ENCODE measurements at regions not wholly inside any gene's neighbourhood (a gene's known extent, or its start where the extent isn't known, plus 50 kb on each side); places are given as distances from the start of the nearest gene placed in this dataset.

GRCh38 chr2:81937944-81938343 lies 1633.4 kb upstream of the LRRTM1 start:
- Histone ChIP-seq H3K4me3 (ENCODE audit: low read length) (no peak overlapping the region), H3F3A (ENCODE audit: low read length, unreplicated experiment) (no peaks in the 10 kb centered on the region), H3K27ac (ENCODE audit: low read length) (no peak overlapping the region), H3K79me2 (ENCODE audit: low read length) (no peaks in the 10 kb centered on the region), H4K20me1 (ENCODE audit: low read length) (no peaks in the 10 kb centered on the region), H2AFZ (ENCODE audit: low read length) (no peak overlapping the region), H3K4me1 (ENCODE audit: insufficient read depth, low read length) (no peaks in the 10 kb centered on the region), H3K27me3 (ENCODE audit: low read length) (no peaks in the 10 kb centered on the region), H3K36me3 (ENCODE audit: low read depth, low read length) (no peaks in the 10 kb centered on the region), H3K9me3 (ENCODE audit: low read length) (no peaks in the 10 kb centered on the region), H3K4me2 (ENCODE audit: low read length) (no peak overlapping the region), H3K9me2 (replicated peaks; ENCODE audit: low read length) (no peaks in the 10 kb centered on the region), H3K9ac (ENCODE audit: low read length) (no peak overlapping the region)
- TF ChIP-seq EZH2 (IDR thresholded peaks at IDR 0.05; ENCODE audit: low read length, unreplicated experiment) (no peak), EZH2phosphoT487 (IDR thresholded peaks at IDR 0.05; ENCODE audit: borderline replicate concordance, low read length) (no peak), CTCF (conservative IDR thresholded peaks at IDR 0.05; ENCODE audit: low read depth, low read length) (no peak)
- intact Hi-C loops (cut with micrococcal nuclease): no loop called here
- ChIA-PET CTCF (no interaction called here), POLR2A (ENCODE audit: unreplicated experiment) (no interaction called here)
- ATAC-seq (peak; percentile 48), DNase-seq (peak; percentile 18)
- no TSS peak for BruUV-seq (replicated peaks)

DNA sequence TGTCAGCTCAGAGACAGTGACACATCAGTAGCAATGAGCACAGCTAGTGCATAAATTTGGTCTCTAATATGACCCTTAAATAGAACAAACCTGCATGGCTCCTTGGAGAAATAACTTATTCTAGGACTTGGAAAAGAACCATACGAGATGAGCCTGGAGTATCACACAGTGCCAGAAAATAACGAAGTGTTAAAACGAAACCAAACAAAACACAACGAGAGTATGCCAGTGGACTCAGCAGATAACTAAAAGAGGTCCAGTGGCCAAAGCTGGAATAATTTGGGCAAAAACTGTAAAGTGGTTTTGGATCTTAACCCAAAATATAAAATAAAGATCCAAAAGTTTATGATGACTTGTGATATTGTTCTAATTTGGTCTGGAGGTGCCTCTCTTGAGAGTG lies 1599.0 kb upstream of the LRRTM1 start:
- no peak overlapping the region for H3K4me2 ChIP-seq (ENCODE audit: low read length)
- H3K4me3 ChIP-seq (ENCODE audit: low read length): no peak overlapping the region
- DNase-seq: no peak
- no TSS peak for BruUV-seq (replicated peaks)
- no peak overlapping the region for H3K9ac ChIP-seq (ENCODE audit: low read length)
- ChIA-PET CTCF (no interaction called here), POLR2A (ENCODE audit: unreplicated experiment) (no interaction called here)
- no peaks in the 10 kb centered on the region for H3K27me3 ChIP-seq (ENCODE audit: low read length)
- no peak overlapping the region for H2AFZ ChIP-seq (ENCODE audit: low read length)
- TF ChIP-seq EZH2phosphoT487 (IDR thresholded peaks at IDR 0.05; ENCODE audit: borderline replicate concordance, low read length) (no peak), EZH2 (IDR thresholded peaks at IDR 0.05; ENCODE audit: low read length, unreplicated experiment) (no peak), CTCF (conservative IDR thresholded peaks at IDR 0.05; ENCODE audit: low read depth, low read length) (no peak)
- H4K20me1 ChIP-seq (ENCODE audit: low read length): no peaks in the 10 kb centered on the region
- H3K9me2 ChIP-seq (replicated peaks; ENCODE audit: low read length): no peaks in the 10 kb centered on the region
- no peaks in the 10 kb centered on the region for H3K79me2 ChIP-seq (ENCODE audit: low read length)
- intact Hi-C loops (cut with micrococcal nuclease): loop anchor here (5.0 to 10.0 kb wide), 3 partner anchors 119 to 1294 kb away; no protein-coding TSS in a partner anchor
- H3F3A ChIP-seq (ENCODE audit: low read length, unreplicated experiment): no peaks in the 10 kb centered on the region
- ATAC-seq: no peak
- H3K36me3 ChIP-seq (ENCODE audit: low read depth, low read length): no peaks in the 10 kb centered on the region
- no peak overlapping the region for H3K27ac ChIP-seq (ENCODE audit: low read length)
- H3K4me1 ChIP-seq (ENCODE audit: insufficient read depth, low read length): no peaks in the 10 kb centered on the region
- H3K9me3 ChIP-seq (ENCODE audit: low read length): no peaks in the 10 kb centered on the region

- TF ChIP-seq CTCF (conservative IDR thresholded peaks at IDR 0.05; ENCODE audit: low read depth, low read length): peak; percentile 63
- TF ChIP-seq EZH2 (IDR thresholded peaks at IDR 0.05; ENCODE audit: low read length, unreplicated experiment): no peak
- ChIA-PET POLR2A (ENCODE audit: unreplicated experiment) (no interaction called here), CTCF (interaction anchor here (0.5 kb wide), 1 partner anchor 25 kb away, joined by 4 read pairs; no protein-coding TSS in a partner anchor)
- no peak for ATAC-seq
- H3K9ac ChIP-seq (ENCODE audit: low read length): no peak overlapping the region
- H3K4me3 ChIP-seq (ENCODE audit: low read length): no peak overlapping the region
- H3K4me2 ChIP-seq (ENCODE audit: low read length): no peak overlapping the region
- H2AFZ ChIP-seq (ENCODE audit: low read length): no peak overlapping the region
- H3K9me2 ChIP-seq (replicated peaks; ENCODE audit: low read length): no peaks in the 10 kb centered on the region
- no peaks in the 10 kb centered on the region for H3K9me3 ChIP-seq (ENCODE audit: low read length)
- H3K36me3 ChIP-seq (ENCODE audit: low read depth, low read length): no peaks in the 10 kb centered on the region
- intact Hi-C loops (cut with micrococcal nuclease): loop anchor here (5.0 to 10.0 kb wide), 3 partner anchors 121 to 1296 kb away; no protein-coding TSS in a partner anchor
- no TSS peak for BruUV-seq (replicated peaks)
- peak; percentile 54 for DNase-seq
- H3K4me1 ChIP-seq (ENCODE audit: insufficient read depth, low read length): 0 out of 2 replicates have a peak, but pooled peaks cover under 1% of the 10 kb centered on the region
- H3K27ac ChIP-seq (ENCODE audit: low read length): no peak overlapping the region
- H3K27me3 ChIP-seq (ENCODE audit: low read length): no peaks in the 10 kb centered on the region
- no peaks in the 10 kb centered on the region for H3K79me2 ChIP-seq (ENCODE audit: low read length)
- no peaks in the 10 kb centered on the region for H3F3A ChIP-seq (ENCODE audit: low read length, unreplicated experiment)
- no peaks in the 10 kb centered on the region for H4K20me1 ChIP-seq (ENCODE audit: low read length)
Measured at GRCh38 chr2:81901017-81901416, 1596.5 kb upstream of the LRRTM1 start.
